SK-N-SH (cell line): ENCODE measurements at regions not wholly inside any gene's neighbourhood (a gene's known extent, or its start where the extent isn't known, plus 50 kb on each side); places are given as distances from the start of the nearest gene placed in this dataset.
A peak's percentile ranks its signal among the peaks of the same experiment; 100 is the strongest.

Experiments used
- CTCF ChIA-PET: fragments of 300-600, 350-600 bp; formaldehyde crosslinking; extraction: SDS; loops from one replicate; lab custom pipeline; 2021; lab: Yijun Ruan, JAX
- POLR2A ChIA-PET: fragments of 350-600 bp; sonication (Branson Sonifier 250); formaldehyde crosslinking; extraction: SDS; loops from one replicate; lab custom pipeline; 2020; ENCODE audit warnings: antibody characterized with exemption, inconsistent platforms; lab: Yijun Ruan, JAX
- DNase-seq: peaks from one replicate; pipeline ENCODE4 v3.0.0; 2012
- H2AFZ ChIP-seq: fragments of 200-600 bp; sonication (generic); 2 replicates; pipeline ENCODE4 v1.8.1; 2016; ENCODE audit warnings: antibody characterized with exemption, mild to moderate bottlenecking, low read depth
- H3F3A ChIP-seq: fragments of 200-600 bp; sonication (generic); replicated peaks from 2 replicates; pipeline ENCODE3; 2016; ENCODE audit warnings: antibody characterized with exemption, mild to moderate bottlenecking; ENCODE audit not compliant: insufficient read depth
- H3K27ac ChIP-seq, 2 experiments: fragments of 200-500 bp in 1 of 2; fragments of 200-600 bp in 1 of 2; sonication (Bioruptor generic) in 1 of 2; sonication (generic), shearing (Covaris generic) in 1 of 2; 2 replicates each; pipeline versions ENCODE4 v1.5.1 to v1.6.1; 2014 to 2016; ENCODE audit warnings: low read depth in 2 of 2, inconsistent platforms in 1 of 2, low read length in 1 of 2, mild to moderate bottlenecking in 1 of 2, mixed read lengths in 1 of 2
- H3K27me3 ChIP-seq: fragments of 200-600 bp; sonication (generic), shearing (Covaris generic); 2 replicates; pipeline ENCODE4 v1.6.1; 2016; ENCODE audit warnings: mixed run types; ENCODE audit not compliant: insufficient read depth
- H3K36me3 ChIP-seq, 2 experiments: fragments of 200-500 bp in 1 of 2; fragments of 200-600 bp in 1 of 2; sonication (Bioruptor generic) in 1 of 2; sonication (generic) in 1 of 2; replicated peaks in 1 of 2; 2 replicates each; pipeline versions ENCODE3 to v1.5.1; 2014 to 2016; ENCODE audit warnings: low read length in 1 of 2, mild to moderate bottlenecking in 1 of 2; ENCODE audit not compliant: insufficient read depth in 2 of 2, control insufficient read depth in 1 of 2
- H3K4me1 ChIP-seq, 2 experiments: fragments of 200-500 bp in 1 of 2; fragments of 200-600 bp in 1 of 2; sonication (Bioruptor generic) in 1 of 2; sonication (generic), shearing (Covaris generic) in 1 of 2; 2 replicates each; pipeline versions ENCODE4 v1.5.1 to v1.6.1; 2014 to 2016; ENCODE audit warnings: low read depth in 1 of 2, low read length in 1 of 2, mixed run types in 1 of 2; ENCODE audit not compliant: insufficient read depth in 2 of 2, control insufficient read depth in 1 of 2
- H3K4me2 ChIP-seq: fragments of 200-600 bp; sonication (generic), shearing (Covaris generic); 2 replicates; pipeline ENCODE4 v1.6.1; 2017; ENCODE audit warnings: mixed run types
- H3K4me3 ChIP-seq, 2 experiments: fragments of 200-500 bp in 1 of 2; fragments of 200-600 bp in 1 of 2; sonication (Bioruptor generic) in 1 of 2; sonication (generic), shearing (Covaris generic) in 1 of 2; 2 replicates each; pipeline versions ENCODE4 v1.5.1 to v1.8.1; 2014 to 2016; ENCODE audit warnings: low read depth in 2 of 2, inconsistent platforms in 1 of 2, low read length in 1 of 2, mild to moderate bottlenecking in 1 of 2, mixed read lengths in 1 of 2, moderate library complexity in 1 of 2
- H3K79me2 ChIP-seq: fragments of 200-600 bp; sonication (generic); 2 replicates; pipeline ENCODE4 v1.8.1; 2017; ENCODE audit warnings: mild to moderate bottlenecking; ENCODE audit not compliant: insufficient read depth
- H3K9ac ChIP-seq: fragments of 200-600 bp; sonication (generic); 2 replicates; pipeline ENCODE4 v1.6.1; 2017; ENCODE audit warnings: mixed run types
- H3K9me2 ChIP-seq: fragments of 200-600 bp; sonication (generic); 2 replicates; pipeline ENCODE4 v1.6.1; 2017; ENCODE audit warnings: mixed run types
- H3K9me3 ChIP-seq: fragments of 200-600 bp; sonication (generic); 2 replicates; pipeline ENCODE4 v1.6.1; 2017; ENCODE audit warnings: mixed run types, mild to moderate bottlenecking, moderate library complexity
- H4K20me1 ChIP-seq: fragments of 200-600 bp; sonication (generic); 2 replicates; pipeline ENCODE4 v1.6.1; 2017; ENCODE audit warnings: mild to moderate bottlenecking, mixed run types; ENCODE audit not compliant: insufficient read depth
- CHD2 ChIP-seq: fragments of 150-350 bp; IDR thresholded peaks from 2 replicates; pipeline ENCODE4 v1.6.1; 2018; ENCODE audit warnings: low read length; ENCODE audit not compliant: partially characterized antibody
- ELF1 ChIP-seq: IDR thresholded peaks from 2 replicates; pipeline ENCODE4 v1.4.0; 2012
- EP300 ChIP-seq, 2 experiments: IDR thresholded peaks; 2 replicates each; pipeline versions ENCODE4 v1.4.0 to v1.6.1; 2012; ENCODE audit warnings: borderline replicate concordance in 1 of 2, low read depth in 1 of 2, low read length in 1 of 2
- EZH2phosphoT487 ChIP-seq: fragments of 200-600 bp; sonication (generic); IDR thresholded peaks from 2 replicates; pipeline ENCODE4 v1.6.1; 2017; ENCODE audit warnings: low read depth, mixed run types, mild to moderate bottlenecking, antibody characterized with exemption, moderate library complexity, borderline replicate concordance
- FOSL2 ChIP-seq: IDR thresholded peaks from 2 replicates; pipeline ENCODE4 v1.4.0; 2012; ENCODE audit warnings: low read depth, mild to moderate bottlenecking, moderate library complexity, borderline replicate concordance
- FOXJ3 ChIP-seq: sonication (generic); formaldehyde crosslinking; IDR thresholded peaks from 2 replicates; pipeline ENCODE4 v1.5.1; 2020; ENCODE audit warnings: mild to moderate bottlenecking, missing genetic modification reagents
- GATA2 ChIP-seq: sonication (generic); formaldehyde crosslinking; IDR thresholded peaks from 2 replicates; pipeline ENCODE4 v1.5.0; 2020; ENCODE audit warnings: mild to moderate bottlenecking, missing genetic modification reagents
- IRF3 ChIP-seq: fragments of 150-350 bp; IDR thresholded peaks from 2 replicates; pipeline ENCODE4 v1.6.1; 2016; ENCODE audit warnings: mild to moderate bottlenecking, low read depth, low read length
- JUND ChIP-seq: IDR thresholded peaks from 2 replicates; pipeline ENCODE4 v1.4.0; 2012
- MAX ChIP-seq: IDR thresholded peaks from 2 replicates; pipeline ENCODE4 v1.4.0; 2012; ENCODE audit warnings: low read depth
- MEF2A ChIP-seq: IDR thresholded peaks from 2 replicates; pipeline ENCODE4 v1.4.0; 2012; ENCODE audit warnings: low read depth, borderline replicate concordance
- MXI1 ChIP-seq: IDR thresholded peaks from 2 replicates; pipeline ENCODE4 v1.6.1; 2012; ENCODE audit warnings: mild to moderate bottlenecking, low read depth, low read length, improper control_type of control experiment
- NFIC ChIP-seq: IDR thresholded peaks from 2 replicates; pipeline ENCODE4 v1.4.0; 2012; ENCODE audit warnings: borderline replicate concordance
- NRF1 ChIP-seq: IDR thresholded peaks from 2 replicates; pipeline ENCODE4 v1.6.1; 2012; ENCODE audit warnings: low read depth, mild to moderate bottlenecking, low read length
- PBX3 ChIP-seq: IDR thresholded peaks from 2 replicates; pipeline ENCODE4; 2012
- POLR2AphosphoS5 ChIP-seq: IDR thresholded peaks from 2 replicates; pipeline ENCODE4 v1.6.1; 2012; ENCODE audit warnings: low read depth, low read length
- RAD21 ChIP-seq: IDR thresholded peaks from 2 replicates; pipeline ENCODE4 v1.6.1; 2012; ENCODE audit warnings: mild to moderate bottlenecking, low read length
- RFX5 ChIP-seq: IDR thresholded peaks from 2 replicates; pipeline ENCODE4 v1.6.1; 2012; ENCODE audit warnings: mild to moderate bottlenecking, improper control_type of control experiment, low read length
- RXRA ChIP-seq: IDR thresholded peaks from 2 replicates; pipeline ENCODE4 v1.4.0; 2012; ENCODE audit warnings: low read depth, mild to moderate bottlenecking, borderline replicate concordance
- SIN3A ChIP-seq: IDR thresholded peaks from 2 replicates; pipeline ENCODE4 v1.6.1; 2012; ENCODE audit warnings: low read depth, mild to moderate bottlenecking, low read length, moderate library complexity, borderline replicate concordance
- SMC3 ChIP-seq: IDR thresholded peaks from 2 replicates; pipeline ENCODE4 v1.6.1; 2012; ENCODE audit warnings: low read depth, low read length, improper control_type of control experiment
- TAF1 ChIP-seq: IDR thresholded peaks from 2 replicates; pipeline ENCODE4 v1.6.1; 2012; ENCODE audit warnings: low read depth, mild to moderate bottlenecking, low read length, moderate library complexity, borderline replicate concordance
- TCF12 ChIP-seq: IDR thresholded peaks from 2 replicates; pipeline ENCODE4 v1.4.0; 2012
- USF1 ChIP-seq: IDR thresholded peaks from 2 replicates; pipeline ENCODE4 v1.4.0; 2012; ENCODE audit warnings: low read depth, borderline replicate concordance
- USF2 ChIP-seq: fragments of 150-350 bp; IDR thresholded peaks from 2 replicates; pipeline ENCODE4 v1.6.1; 2017; ENCODE audit warnings: antibody characterized with exemption, low read length, low read depth, borderline replicate concordance
- YY1 ChIP-seq: IDR thresholded peaks from 2 replicates; pipeline ENCODE4 v1.4.0; 2012; ENCODE audit warnings: low read depth, mild to moderate bottlenecking
- WGBS: methylation state at CpG from one replicate; pipeline ENCODE4 v1.1.6; 2017; ENCODE audit warnings: low lambda C conversion rate; 5-methylcytosine and 5-hydroxymethylcytosine counted together

DNA sequence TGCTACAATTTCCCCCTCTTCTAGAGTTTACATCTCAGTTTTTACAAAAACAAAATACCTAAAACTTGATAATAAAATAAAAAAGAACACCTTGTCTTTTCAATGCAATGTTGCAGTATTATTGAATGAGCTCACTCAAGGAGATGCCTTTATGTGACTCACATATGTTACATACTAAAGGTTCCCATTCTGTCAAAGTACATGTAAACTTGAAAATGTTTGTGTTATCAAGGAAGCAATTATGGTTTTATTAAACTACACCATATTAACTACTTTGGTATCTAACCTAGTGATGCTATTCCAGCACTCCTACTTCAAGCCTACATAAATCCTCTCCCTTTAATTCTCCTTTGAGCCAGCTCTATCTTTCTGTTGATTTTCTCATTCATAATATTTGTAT, 658.3 kb downstream of the PTPRC start (continued):
- no peak for TF ChIP-seq IRF3

- CTCF ChIA-PET = no interaction called here
- no peak for DNase-seq
- TF ChIP-seq GATA2 (CRISPR knock-in tag) (no peak), ELF1 (no peak), RXRA (peak; percentile 27; the same call in 1 of the 2 replicates), RFX5 (no peak), RAD21 (no peak), USF1 (no peak), EP300 (IDR thresholded peaks at IDR 0.05; ENCODE audit: borderline replicate concordance in 1 of 2, low read depth in 1 of 2, low read length in 1 of 2) (peak in 1 of 2 experiments; percentile 38; a peak in 1 of 4 replicates), TCF12 (peak; percentile 74), PBX3 (0 out of 2 replicates have a peak, but pooled peaks have one; percentile 26), USF2 (no peak), POLR2AphosphoS5 (no peak), MEF2A (no peak), YY1 (no peak), NFIC (peak; percentile 17; the same call in 1 of the 2 replicates), EZH2phosphoT487 (no peak), SMC3 (no peak), IRF3 (no peak), CHD2 (no peak), NRF1 (no peak), FOXJ3 (CRISPR knock-in tag) (no peak), TAF1 (no peak), MXI1 (no peak), MAX (no peak), FOSL2 (peak; percentile 27; the same call in 1 of the 2 replicates), JUND (peak; percentile 50), SIN3A (no peak)
Measured at GRCh38 chr1:199297887-199298286, 659.0 kb downstream of the PTPRC start.

More at GRCh38 chr1:199297887-199298286, 659.0 kb downstream of the PTPRC start:
- H3K27me3 ChIP-seq = no peaks in the 10 kb centered on the region
- H3F3A ChIP-seq = peaks cover 34% of the 10 kb centered on the region
- no peaks in the 10 kb centered on the region for H3K9me3 ChIP-seq
- peak overlapping the region; percentile 79 to 88; a peak in 3 of 4 replicates for H3K27ac ChIP-seq
- H2AFZ ChIP-seq = no peak overlapping the region
- H3K79me2 ChIP-seq = no peaks in the 10 kb centered on the region
- no peaks in the 10 kb centered on the region for H4K20me1 ChIP-seq
- H3K4me3 ChIP-seq = no peak overlapping the region
- peak overlapping the region; percentile 22; the same call in 1 of the 2 replicates for H3K4me2 ChIP-seq
- peaks cover 10 to 13% of the 10 kb centered on the region in 2 experiments; a peak in 3 of 4 replicates for H3K4me1 ChIP-seq
- WGBS = 72% methylated on average over 3 of the region's 3 CpGs
- H3K9me2 ChIP-seq = no peaks in the 10 kb centered on the region
- H3K9ac ChIP-seq = no peak overlapping the region; the same call in 1 of the 2 replicates
- POLR2A ChIA-PET = no interaction called here
- H3K36me3 ChIP-seq = no peaks in the 10 kb centered on the region
